Stimulated activated CD4-positive, alpha-beta T cell treated with anti-CD3 and anti-CD28 coated beads, Interleukin-15, amount 100 ng/mL, for 48 hours (primary cell): ENCODE measurements at regions not wholly inside any gene's neighbourhood (a gene's known extent, or its start where the extent isn't known, plus 50 kb on each side); places are given as distances from the start of the nearest gene placed in this dataset.

ENCODE experiments used
- DNase-seq, 2 donors: peaks; one replicate each; pipeline ENCODE4 v3.0.0-alpha.2; 2020; ENCODE audit warnings: low read depth in 2 of 2

GRCh38 chr22:49440931-49441330 is 386.7 kb downstream of the BRD1 start:
- no peak for DNase-seq

- DNase-seq, result no peak
Observed at GRCh38 chr22:49439373-49439772, 388.3 kb downstream of the BRD1 start.

- DNase-seq, result no peak
Observed at GRCh38 chr22:49437956-49438355, 389.7 kb downstream of the BRD1 start.

GRCh38 chr22:49437356-49437755 is 390.3 kb downstream of the BRD1 start:
- no peak for DNase-seq

- no peak for DNase-seq
Observed at GRCh38 chr22:49436056-49436455, 391.6 kb downstream of the BRD1 start.

GRCh38 chr22:49435596-49435995 is 392.1 kb downstream of the BRD1 start:
- DNase-seq, result no peak

GRCh38 chr22:49433717-49434611 is 393.7 kb downstream of the BRD1 start:
- DNase-seq, result no peak

GRCh38 chr22:49432897-49433443 is 394.7 kb downstream of the BRD1 start:
- no peak for DNase-seq

GRCh38 chr22:49432211-49432896 is 395.3 kb downstream of the BRD1 start:
- DNase-seq, result no peak

- DNase-seq, result no peak
Observed at GRCh38 chr22:49431551-49431950, 396.1 kb downstream of the BRD1 start.

GRCh38 chr22:49429066-49429465 is 398.6 kb downstream of the BRD1 start:
- no peak for DNase-seq

- DNase-seq, result no peak
Observed at GRCh38 chr22:49427941-49428340, 399.7 kb downstream of the BRD1 start.

GRCh38 chr22:49427341-49427740 is 400.3 kb downstream of the BRD1 start:
- DNase-seq, result no peak

- DNase-seq, result no peak
Observed at GRCh38 chr22:49426618-49427266, 400.9 kb downstream of the BRD1 start.

GRCh38 chr22:49426098-49426497 is 401.6 kb downstream of the BRD1 start:
- DNase-seq, result no peak

GRCh38 chr22:49425356-49425755 is 402.3 kb downstream of the BRD1 start:
- no peak for DNase-seq

GRCh38 chr22:49424893-49425270 is 402.8 kb downstream of the BRD1 start:
- DNase-seq, result no peak

GRCh38 chr22:49423125-49423650 is 404.5 kb downstream of the BRD1 start:
- no peak for DNase-seq

GRCh38 chr22:49422701-49423100 is 405.0 kb downstream of the BRD1 start:
- no peak for DNase-seq

- no peak for DNase-seq
Observed at GRCh38 chr22:49420651-49421050, 407.0 kb downstream of the BRD1 start.

- DNase-seq, result no peak
Observed at GRCh38 chr22:49419661-49420060, 408.0 kb downstream of the BRD1 start.

GRCh38 chr22:49418943-49419342 is 408.7 kb downstream of the BRD1 start:
- no peak for DNase-seq
